ENCODE measurements at regions not wholly inside any gene's neighbourhood (a gene's known extent, or its start where the extent isn't known, plus 50 kb on each side); places are given as distances from the start of the nearest gene placed in this dataset.

- no peak for TF ChIP-seq CTCF (conservative IDR thresholded peaks at IDR 0.05; ENCODE audit: low read length)
- TF ChIP-seq EZH2phosphoT487 (IDR thresholded peaks at IDR 0.05; ENCODE audit: borderline replicate concordance), result no peak
These were observed 340.9 kb downstream of the LIG4 start for GRCh38 chr13:107874456-107874855.
